ENCODE measurements at regions not wholly inside any gene's neighbourhood (a gene's known extent, or its start where the extent isn't known, plus 50 kb on each side); places are given as distances from the start of the nearest gene placed in this dataset.

- H3K4me1 ChIP-seq (ENCODE audit: control insufficient read depth, insufficient read depth, low read length) = no peaks in the 10 kb centered on the region
- CTCF ChIA-PET = no interaction called here
- POLR2A ChIA-PET = interaction anchor here (0.5 kb wide), 1 partner anchor 26 kb away, joined by 3 read pairs; no protein-coding TSS in a partner anchor
- no peak overlapping the region for H3K27ac ChIP-seq (ENCODE audit: low read length)
- H3K9me3 ChIP-seq (ENCODE audit: control insufficient read depth, insufficient read depth, low read depth, low read length) = no peaks in the 10 kb centered on the region
- no peak for DNase-seq (ENCODE audit: low read depth, low spot score)
- H3K4me3 ChIP-seq (ENCODE audit: low read depth in 2 of 2, low read length in 2 of 2) = no peak overlapping the region
- in situ Hi-C loops (cut with HindIII; ENCODE audit: low pct_unique_long_range_greater_than_20kb, low sequenced_read_pairs) (no loop called here), intact Hi-C loops (cut with micrococcal nuclease; ENCODE audit: unreplicated experiment) (no loop called here)
- no TSS peak for BruUV-seq (replicated peaks)
- H3K36me3 ChIP-seq (ENCODE audit: control insufficient read depth, insufficient read depth, low read length) = no peaks in the 10 kb centered on the region
- peaks cover 13% of the 10 kb centered on the region for H3K27me3 ChIP-seq (ENCODE audit: control insufficient read depth, insufficient read depth, low read length)
- no peak for TF ChIP-seq TCF7L2 (IDR thresholded peaks at IDR 0.05; ENCODE audit: low read depth, low read length)
- no peak for TF ChIP-seq POLR2AphosphoS5 (IDR thresholded peaks at IDR 0.05; ENCODE audit: low read depth, low read length)
- TF ChIP-seq REST (IDR thresholded peaks at IDR 0.05; ENCODE audit: insufficient read depth in 1 of 2, low read depth in 2 of 2, low read length in 1 of 2) = no peak
- TF ChIP-seq SIN3A (IDR thresholded peaks at IDR 0.05; ENCODE audit: borderline replicate concordance, insufficient read depth, low read depth, low read length) = no peak
- no peak for TF ChIP-seq CTCF (IDR thresholded peaks at IDR 0.05)
- ATAC-seq = no peak
Observed at GRCh38 chr6:109301418-109301817, 80.8 kb downstream of the CD164 start.

- Histone ChIP-seq H3K27me3 (ENCODE audit: control insufficient read depth, insufficient read depth, low read length) (peaks cover 13% of the 10 kb centered on the region), H3K4me1 (ENCODE audit: control insufficient read depth, insufficient read depth, low read length) (no peaks in the 10 kb centered on the region), H3K9me3 (ENCODE audit: control insufficient read depth, insufficient read depth, low read depth, low read length) (no peaks in the 10 kb centered on the region), H3K27ac (ENCODE audit: low read length) (no peak overlapping the region), H3K4me3 (ENCODE audit: low read depth in 2 of 2, low read length in 2 of 2) (no peak overlapping the region), H3K36me3 (ENCODE audit: control insufficient read depth, insufficient read depth, low read length) (no peaks in the 10 kb centered on the region)
- DNase-seq (ENCODE audit: low read depth, low spot score) (no peak), ATAC-seq (no peak)
- intact Hi-C loops (cut with micrococcal nuclease; ENCODE audit: unreplicated experiment) (no loop called here), in situ Hi-C loops (cut with HindIII; ENCODE audit: low pct_unique_long_range_greater_than_20kb, low sequenced_read_pairs) (no loop called here)
- ChIA-PET CTCF (no interaction called here), POLR2A (no interaction called here)
- TF ChIP-seq SIN3A (IDR thresholded peaks at IDR 0.05; ENCODE audit: borderline replicate concordance, insufficient read depth, low read depth, low read length) (no peak), POLR2AphosphoS5 (IDR thresholded peaks at IDR 0.05; ENCODE audit: low read depth, low read length) (no peak), REST (IDR thresholded peaks at IDR 0.05; ENCODE audit: insufficient read depth in 1 of 2, low read depth in 2 of 2, low read length in 1 of 2) (no peak), CTCF (IDR thresholded peaks at IDR 0.05) (no peak), TCF7L2 (IDR thresholded peaks at IDR 0.05; ENCODE audit: low read depth, low read length) (no peak)
- no TSS peak for BruUV-seq (replicated peaks)
Observed at GRCh38 chr6:109300874-109301273, 81.4 kb downstream of the CD164 start.
